H1 (cell line): ENCODE measurements at regions not wholly inside any gene's neighbourhood (a gene's known extent, or its start where the extent isn't known, plus 50 kb on each side); places are given as distances from the start of the nearest gene placed in this dataset.

Experiments used
- CTCF ChIA-PET: fragments of 300-600 bp; sonication (Branson Sonifier 250); formaldehyde crosslinking; loops from one replicate; lab custom pipeline; 2021; ENCODE audit not compliant: partially characterized antibody; lab: Charles Lee
- POLR2A ChIA-PET: fragments of 300-600 bp; sonication (Branson Sonifier 250); formaldehyde crosslinking; loops from one replicate; lab custom pipeline; 2021; ENCODE audit warnings: inconsistent platforms; ENCODE audit not compliant: partially characterized antibody; lab: Charles Lee
- DNase-seq, 2 experiments: peaks; one replicate each; pipeline versions ENCODE4 v3.0.0 to v3.0.0-alpha.2; 2010 to 2022; ENCODE audit warnings: low spot score in 2 of 2, low read depth in 1 of 2, mixed read lengths in 1 of 2
- FAIRE-seq: peaks from 2 replicates; lab custom pipeline; 2011; peaks lifted over from hg19 to GRCh38; lab: Jason Lieb, UNC
- H2AFZ ChIP-seq: 2 replicates; pipeline ENCODE4 v1.8.1; 2012; ENCODE audit warnings: low read length, inconsistent platforms
- H2AK5ac ChIP-seq: 2 replicates; pipeline ENCODE4 v1.6.1; 2013; ENCODE audit warnings: low read depth, low read length
- H2BK120ac ChIP-seq: replicated peaks from 2 replicates; pipeline ENCODE3; 2013; ENCODE audit warnings: low read depth, low read length, inconsistent platforms
- H2BK12ac ChIP-seq: 2 replicates; pipeline ENCODE4 v1.6.1; 2013; ENCODE audit warnings: low read depth, low read length
- H2BK15ac ChIP-seq: 2 replicates; pipeline ENCODE4 v1.6.1; 2013; ENCODE audit warnings: low read length
- H2BK20ac ChIP-seq: 2 replicates; pipeline ENCODE4 v1.6.1; 2013; ENCODE audit warnings: low read length
- H2BK5ac ChIP-seq: 2 replicates; pipeline ENCODE4 v1.6.1; 2013; ENCODE audit warnings: low read depth, low read length
- H3K14ac ChIP-seq: 2 replicates; pipeline ENCODE4 v1.6.1; 2013; ENCODE audit warnings: inconsistent platforms; ENCODE audit not compliant: insufficient read length
- H3K18ac ChIP-seq: 2 replicates; pipeline ENCODE4 v1.6.1; 2013; ENCODE audit warnings: low read length; ENCODE audit errors: extremely low read depth
- H3K23ac ChIP-seq: 2 replicates; pipeline ENCODE4 v1.6.1; 2013; ENCODE audit warnings: inconsistent platforms; ENCODE audit not compliant: insufficient read length
- H3K23me2 ChIP-seq: 2 replicates; pipeline ENCODE4 v1.6.1; 2013; ENCODE audit warnings: low read depth, low read length
- H3K27ac ChIP-seq: 2 replicates; pipeline ENCODE4 v1.6.1; 2011; ENCODE audit warnings: low read depth, low read length, inconsistent platforms
- H3K27me3 ChIP-seq, 4 experiments: replicated peaks in 1 of 4; 1 replicate in 1 of 4; 2 replicates in 3 of 4; pipeline versions ENCODE4 v1.6.1 to v1.8.1; 2011 to 2013; ENCODE audit warnings: low read length in 3 of 4, mild to moderate bottlenecking in 3 of 4, inconsistent platforms in 2 of 4, mixed read lengths in 2 of 4, moderate library complexity in 1 of 4; ENCODE audit not compliant: control insufficient read depth in 3 of 4, insufficient read depth in 3 of 4; ENCODE audit errors: extremely low read depth in 1 of 4
- H3K36me3 ChIP-seq, 4 experiments: 2 replicates each; pipeline versions ENCODE4 v1.6.1 to v1.8.1; 2011 to 2013; ENCODE audit warnings: mild to moderate bottlenecking in 4 of 4, low read length in 3 of 4, moderate library complexity in 2 of 4, control low read depth in 1 of 4, inconsistent platforms in 1 of 4; ENCODE audit not compliant: insufficient read depth in 4 of 4, control insufficient read depth in 2 of 4
- H3K4ac ChIP-seq: replicated peaks from 2 replicates; pipeline ENCODE3; 2013; ENCODE audit warnings: low read length, low read depth, mixed read lengths, inconsistent platforms; ENCODE audit not compliant: insufficient read length
- H3K4me1 ChIP-seq, 4 experiments: replicated peaks in 1 of 4; 1 replicate in 1 of 4; 2 replicates in 3 of 4; pipeline versions ENCODE4 v1.6.1 to v1.8.1; 2011 to 2013; ENCODE audit warnings: low read length in 3 of 4, inconsistent platforms in 2 of 4, mixed read lengths in 1 of 4; ENCODE audit not compliant: insufficient read depth in 4 of 4, control insufficient read depth in 3 of 4
- H3K4me2 ChIP-seq, 2 experiments: 2 replicates each; pipeline versions ENCODE4 v1.6.1 to v1.8.1; 2011 to 2013; ENCODE audit warnings: low read depth in 2 of 2, low read length in 2 of 2, control low read depth in 1 of 2, inconsistent platforms in 1 of 2, mild to moderate bottlenecking in 1 of 2; ENCODE audit not compliant: insufficient read depth in 1 of 2
- H3K4me3 ChIP-seq, 4 experiments: fragments of 200-600, 300-600 bp in 1 of 4; sonication (generic), shearing (Covaris generic), sonication (Bioruptor Twin) in 1 of 4; 2 replicates each; pipeline versions ENCODE4 v1.5.1 to v1.8.1; 2011 to 2016; ENCODE audit warnings: low read length in 4 of 4, low read depth in 3 of 4, control low read depth in 2 of 4, inconsistent platforms in 2 of 4, mild to moderate bottlenecking in 2 of 4, mixed read lengths in 1 of 4, moderate library complexity in 1 of 4; ENCODE audit not compliant: insufficient read depth in 2 of 4; ENCODE audit errors: extremely low read depth in 1 of 4
- H3K56ac ChIP-seq: replicated peaks from 2 replicates; pipeline ENCODE3; 2013; ENCODE audit warnings: low read depth, mild to moderate bottlenecking, mixed read lengths, low read length, inconsistent platforms; ENCODE audit not compliant: insufficient read length
- H3K79me1 ChIP-seq: 2 replicates; pipeline ENCODE4 v1.6.1; 2013; ENCODE audit warnings: low read depth, low read length, control low read depth
- H3K79me2 ChIP-seq, 2 experiments: 2 replicates each; pipeline versions ENCODE4 v1.6.1 to v1.8.1; 2012 to 2013; ENCODE audit warnings: low read length in 2 of 2, mild to moderate bottlenecking in 2 of 2, inconsistent platforms in 1 of 2; ENCODE audit not compliant: insufficient read depth in 2 of 2, control insufficient read depth in 1 of 2
- H3K9ac ChIP-seq, 4 experiments: replicated peaks in 1 of 4; 1 replicate in 1 of 4; 2 replicates in 3 of 4; pipeline versions ENCODE4 v1.6.1 to v1.8.1; 2011 to 2013; ENCODE audit warnings: low read depth in 3 of 4, low read length in 3 of 4, control low read depth in 2 of 4, mild to moderate bottlenecking in 2 of 4, moderate library complexity in 2 of 4, inconsistent platforms in 1 of 4; ENCODE audit errors: extremely low read depth in 1 of 4
- H3K9me3 ChIP-seq, 2 experiments: 2 replicates each; pipeline versions ENCODE4 v1.6.1 to v1.8.1; 2012 to 2013; ENCODE audit warnings: mild to moderate bottlenecking in 2 of 2, moderate library complexity in 2 of 2, control low read depth in 1 of 2, inconsistent platforms in 1 of 2, low read depth in 1 of 2, low read length in 1 of 2, mixed read lengths in 1 of 2; ENCODE audit not compliant: insufficient read depth in 2 of 2
- H4K20me1 ChIP-seq, 2 experiments: replicated peaks in 1 of 2; 2 replicates each; pipeline versions ENCODE3 to v1.8.1; 2011 to 2013; ENCODE audit warnings: inconsistent platforms in 2 of 2, low read length in 2 of 2, mild to moderate bottlenecking in 1 of 2; ENCODE audit not compliant: insufficient read depth in 2 of 2, control insufficient read depth in 1 of 2
- H4K5ac ChIP-seq: 2 replicates; pipeline ENCODE4 v1.6.1; 2013; ENCODE audit warnings: low read length, low read depth, mixed read lengths, inconsistent platforms; ENCODE audit not compliant: insufficient read length
- H4K8ac ChIP-seq: 2 replicates; pipeline ENCODE4 v1.8.0; 2013; ENCODE audit warnings: mild to moderate bottlenecking, moderate library complexity, low read length, inconsistent platforms; ENCODE audit not compliant: insufficient read depth; ENCODE audit errors: extremely low read depth
- H4K91ac ChIP-seq: replicated peaks from 2 replicates; pipeline ENCODE3; 2013; ENCODE audit warnings: low read length, mixed read lengths, inconsistent platforms; ENCODE audit not compliant: insufficient read length
- ASH2L ChIP-seq: fragments of 200-600, 300-600 bp; sonication (generic); IDR thresholded peaks from one replicate; pipeline ENCODE4 v1.7.1; 2017; ENCODE audit warnings: low read length
- CHD2 ChIP-seq: IDR thresholded peaks from 2 replicates; pipeline ENCODE4 v1.6.1; 2012; ENCODE audit warnings: low read length, improper control_type of control experiment
- EGR1 ChIP-seq: IDR thresholded peaks from 2 replicates; pipeline ENCODE4 v1.6.1; 2011; ENCODE audit warnings: low read depth, low read length, borderline replicate concordance
- HDAC2 ChIP-seq, 2 experiments: fragments of 300-600 bp in 1 of 2; sonication (generic) in 1 of 2; IDR thresholded peaks; 2 replicates each; pipeline ENCODE4 v1.6.1; 2011 to 2012; ENCODE audit warnings: low read depth in 2 of 2, low read length in 2 of 2, mild to moderate bottlenecking in 2 of 2, moderate library complexity in 2 of 2, borderline replicate concordance in 1 of 2, inconsistent platforms in 1 of 2
- MAFK ChIP-seq: IDR thresholded peaks from 2 replicates; pipeline ENCODE4 v1.6.1; 2012; ENCODE audit warnings: low read depth, mild to moderate bottlenecking, improper control_type of control experiment, low read length
- POLR2A ChIP-seq, 2 experiments: IDR thresholded peaks; 1 replicate in 1 of 2; 2 replicates in 1 of 2; pipeline ENCODE4 v1.6.1; 2011; ENCODE audit warnings: low read depth in 2 of 2, low read length in 2 of 2, mild to moderate bottlenecking in 2 of 2; ENCODE audit errors: control extremely low read depth in 1 of 2
- POU5F1 ChIP-seq: IDR thresholded peaks from 2 replicates; pipeline ENCODE4 v1.6.1; 2011; ENCODE audit warnings: low read depth, mild to moderate bottlenecking, low read length, moderate library complexity
- RBBP5 ChIP-seq: IDR thresholded peaks from 2 replicates; pipeline ENCODE4 v1.7.1; 2012; ENCODE audit warnings: low read depth, mild to moderate bottlenecking, inconsistent platforms, low read length, moderate library complexity, borderline replicate concordance
- RNF2 ChIP-seq: fragments of 200-900, 300-1000 bp; sonication (generic); IDR thresholded peaks from 2 replicates; pipeline ENCODE4 v1.7.1; 2016; ENCODE audit warnings: borderline replicate concordance, low read depth, mild to moderate bottlenecking, antibody characterized with exemption, low read length; ENCODE audit not compliant: poor library complexity, severe bottlenecking; ENCODE audit errors: missing control alignments
- SP1 ChIP-seq: IDR thresholded peaks from 2 replicates; pipeline ENCODE4 v1.6.1; 2011; ENCODE audit warnings: low read depth, low read length
- SP4 ChIP-seq: IDR thresholded peaks from 2 replicates; pipeline ENCODE4 v1.6.1; 2012; ENCODE audit warnings: low read length, inconsistent platforms
- TAF1 ChIP-seq: IDR thresholded peaks from 2 replicates; pipeline ENCODE4 v1.6.1; 2011; ENCODE audit warnings: mild to moderate bottlenecking, low read depth, low read length
- TBP ChIP-seq: IDR thresholded peaks from 2 replicates; pipeline ENCODE4 v1.6.1; 2011; ENCODE audit warnings: low read depth, low read length, improper control_type of control experiment
- TF ChIP-seq, protein P1 (sequence below): IDR thresholded peaks from 2 replicates; pipeline ENCODE4 v1.6.1; 2012; ENCODE audit warnings: inconsistent platforms

DNA sequence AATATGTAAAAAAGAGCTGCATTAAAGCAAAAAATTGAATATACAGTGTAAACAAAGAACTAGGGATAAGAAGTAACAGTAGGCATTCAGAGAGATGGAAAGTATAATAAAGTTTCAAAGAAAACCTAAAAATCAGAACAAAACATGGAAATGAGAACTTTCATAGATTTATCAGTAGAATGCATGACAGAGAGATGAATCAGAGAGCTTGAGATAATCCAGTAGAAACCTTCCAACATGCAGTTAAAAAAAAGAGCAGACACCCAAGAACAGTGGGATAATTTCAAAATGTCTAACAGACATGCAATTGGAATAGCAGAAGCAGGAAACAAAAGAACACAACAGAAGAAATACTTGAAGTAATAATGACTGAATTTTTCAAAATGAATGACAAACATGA lies 1384.2 kb downstream of the CDH11 start:
- no peaks in the 10 kb centered on the region for H3K9me3 ChIP-seq
- no peak overlapping the region for H2BK20ac ChIP-seq
- no peaks in the 10 kb centered on the region for H3K4me1 ChIP-seq
- no peak overlapping the region for H2AK5ac ChIP-seq
- H3K14ac ChIP-seq, result no peak overlapping the region
- no peak for DNase-seq
- H2BK120ac ChIP-seq, result no peak overlapping the region
- CTCF ChIA-PET, result interaction anchor here (0.6 kb wide), 1 partner anchor 8 kb away, joined by 3 read pairs; no protein-coding TSS in a partner anchor
- H3K4me3 ChIP-seq, result no peak overlapping the region
- no peak overlapping the region for H3K4me2 ChIP-seq
- no peak overlapping the region for H2AFZ ChIP-seq
- no peaks in the 10 kb centered on the region for H3K27me3 ChIP-seq
- H3K79me2 ChIP-seq, result no peaks in the 10 kb centered on the region
- H2BK15ac ChIP-seq, result no peak overlapping the region
- no peaks in the 10 kb centered on the region; a peak in 1 of 8 replicates for H3K36me3 ChIP-seq
- POLR2A ChIA-PET, result no interaction called here
- H3K23ac ChIP-seq, result no peak overlapping the region
- H3K4ac ChIP-seq, result no peak overlapping the region
- no peak overlapping the region for H4K5ac ChIP-seq
- H3K23me2 ChIP-seq, result no peaks in the 10 kb centered on the region
- no peak overlapping the region for H3K9ac ChIP-seq
- H3K18ac ChIP-seq, result no peak overlapping the region
- no peak overlapping the region for H4K91ac ChIP-seq
- H3K27ac ChIP-seq, result no peak overlapping the region
- H3K79me1 ChIP-seq, result no peaks in the 10 kb centered on the region
- H4K8ac ChIP-seq, result no peak overlapping the region
- H2BK12ac ChIP-seq, result no peak overlapping the region
- H4K20me1 ChIP-seq, result no peaks in the 10 kb centered on the region
- H3K56ac ChIP-seq, result no peak overlapping the region
- FAIRE-seq, result no peak
- no peak overlapping the region for H2BK5ac ChIP-seq
- TF ChIP-seq, protein P1, sequence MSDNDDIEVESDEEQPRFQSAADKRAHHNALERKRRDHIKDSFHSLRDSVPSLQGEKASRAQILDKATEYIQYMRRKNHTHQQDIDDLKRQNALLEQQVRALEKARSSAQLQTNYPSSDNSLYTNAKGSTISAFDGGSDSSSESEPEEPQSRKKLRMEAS, result no peak
- TF ChIP-seq CHD2 (no peak), RNF2 (no peak), POLR2A (IDR thresholded peaks at IDR 0.05; ENCODE audit: control extremely low read depth in 1 of 2, low read depth in 2 of 2, low read length in 2 of 2) (no peak), RBBP5 (no peak), EGR1 (no peak), SP4 (no peak), ASH2L (no peak), POU5F1 (no peak), HDAC2 (IDR thresholded peaks at IDR 0.05; ENCODE audit: borderline replicate concordance in 1 of 2, low read depth in 2 of 2, low read length in 2 of 2) (no peak), TAF1 (no peak), TBP (no peak), SP1 (no peak), MAFK (no peak)
